Stomach (tissue), 8 donors: ENCODE measurements at regions not wholly inside any gene's neighbourhood (a gene's known extent, or its start where the extent isn't known, plus 50 kb on each side); places are given as distances from the start of the nearest gene placed in this dataset.

Experiments used
- DNase-seq, 2 donors: peaks; one replicate each; pipeline versions ENCODE4 v3.0.0 to v3.0.0-alpha.2; 2013 to 2019
- H3K27ac ChIP-seq, 5 donors: fragments of 200-600 bp in 4 of 5; sonication (generic) in 4 of 5; one replicate each; pipeline ENCODE4 v1.5.1; 2013 to 2019; ENCODE audit warnings: mild to moderate bottlenecking in 1 of 5, moderate library complexity in 1 of 5
- H3K27me3 ChIP-seq, 3 donors: fragments of 200-600 bp; sonication (generic); one replicate each; pipeline ENCODE4 v1.5.1; 2017 to 2019; ENCODE audit warnings: mixed run types in 1 of 3
- H3K36me3 ChIP-seq, 4 donors: fragments of 200-600 bp; sonication (generic); 1 replicate in 3 of 4; 2 replicates in 1 of 4; pipeline ENCODE4 v1.5.1; 2016 to 2019
- H3K4me1 ChIP-seq, 4 donors: fragments of 200-600 bp; sonication (generic); one replicate each; pipeline ENCODE4 v1.5.1; 2016 to 2019
- H3K4me3 ChIP-seq, 4 donors: fragments of 200-600 bp; sonication (generic) in 3 of 4; one replicate each; pipeline ENCODE4 v1.5.1; 2016 to 2019; ENCODE audit warnings: mild to moderate bottlenecking in 1 of 4
- H3K9me3 ChIP-seq, 4 donors: fragments of 200-600 bp; sonication (generic); one replicate each; pipeline ENCODE4 v1.5.1; 2016 to 2019
- EP300 ChIP-seq: sonication (generic); formaldehyde crosslinking; IDR thresholded peaks from one replicate; pipeline ENCODE4 v1.6.1; 2017; ENCODE audit warnings: antibody characterized with exemption
- POLR2A ChIP-seq, 4 donors: fragments of 450-650 bp; IDR thresholded peaks; one replicate each; pipeline ENCODE4 v1.6.1; 2016; ENCODE audit warnings: antibody characterized with exemption in 4 of 4, control low read depth in 2 of 4, mild to moderate bottlenecking in 1 of 4, moderate library complexity in 1 of 4
- POLR2AphosphoS5 ChIP-seq, 3 donors: sonication (generic); formaldehyde crosslinking; IDR thresholded peaks; one replicate each; pipeline ENCODE4 v1.6.1; 2016; ENCODE audit warnings: antibody characterized with exemption in 3 of 3
- WGBS, 5 donors: extraction: QIAGEN DNeasy Blood & Tissue Kit in 3 of 5; methylation state at CpG; one replicate each; pipeline versions ENCODE4 v1.1.5 to v1.1.7; 2013 to 2018; 5-methylcytosine and 5-hydroxymethylcytosine counted together
- intact Hi-C: fragments of 100-400 bp; cut with DNase I; formaldehyde crosslinking; loops from one replicate; pipeline ENCODE4 v1.15.1; 2023; ENCODE audit warnings: low total_unique reads
- TF ChIP-seq, protein P1 (sequence below), 7 experiments: fragments of 450-650 bp in 4 of 7; fragments of 200-600 bp in 3 of 7; sonication (generic) in 3 of 7; IDR thresholded peaks; one replicate each; pipeline ENCODE4 v1.5.1; 2016 to 2019; ENCODE audit warnings: antibody characterized with exemption in 7 of 7, control low read depth in 2 of 7, mild to moderate bottlenecking in 1 of 7
- donor health status: healthy with polysubstance abuse.
- donor health status: Bipolar disorder and iron deficiency.
- donor health status: healthy.

DNA sequence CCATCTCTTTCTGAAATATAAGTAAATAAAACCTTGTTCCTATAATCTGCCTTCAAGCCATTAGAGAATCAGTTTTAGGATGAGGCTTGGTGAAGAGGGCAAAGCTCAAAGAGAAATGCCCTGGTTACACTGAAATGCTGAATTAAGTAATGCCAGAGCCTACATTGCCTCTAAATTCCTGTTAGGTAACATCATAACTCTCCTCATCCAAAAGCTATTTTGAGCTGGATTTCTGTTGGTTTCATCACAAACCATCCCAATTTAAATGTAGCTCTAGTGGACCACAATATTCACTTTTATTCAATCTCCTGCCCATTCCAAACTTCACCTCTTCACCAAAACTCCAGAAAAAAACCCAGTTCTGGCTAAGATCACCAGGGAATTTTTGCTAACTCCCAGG is 1319.7 kb upstream of the TENM3 start:
- H3K4me1 ChIP-seq, result no peaks in the 10 kb centered on the region
- intact Hi-C loops, result no loop called here
- H3K9me3 ChIP-seq, result no peaks in the 10 kb centered on the region
- TF ChIP-seq, protein P1, sequence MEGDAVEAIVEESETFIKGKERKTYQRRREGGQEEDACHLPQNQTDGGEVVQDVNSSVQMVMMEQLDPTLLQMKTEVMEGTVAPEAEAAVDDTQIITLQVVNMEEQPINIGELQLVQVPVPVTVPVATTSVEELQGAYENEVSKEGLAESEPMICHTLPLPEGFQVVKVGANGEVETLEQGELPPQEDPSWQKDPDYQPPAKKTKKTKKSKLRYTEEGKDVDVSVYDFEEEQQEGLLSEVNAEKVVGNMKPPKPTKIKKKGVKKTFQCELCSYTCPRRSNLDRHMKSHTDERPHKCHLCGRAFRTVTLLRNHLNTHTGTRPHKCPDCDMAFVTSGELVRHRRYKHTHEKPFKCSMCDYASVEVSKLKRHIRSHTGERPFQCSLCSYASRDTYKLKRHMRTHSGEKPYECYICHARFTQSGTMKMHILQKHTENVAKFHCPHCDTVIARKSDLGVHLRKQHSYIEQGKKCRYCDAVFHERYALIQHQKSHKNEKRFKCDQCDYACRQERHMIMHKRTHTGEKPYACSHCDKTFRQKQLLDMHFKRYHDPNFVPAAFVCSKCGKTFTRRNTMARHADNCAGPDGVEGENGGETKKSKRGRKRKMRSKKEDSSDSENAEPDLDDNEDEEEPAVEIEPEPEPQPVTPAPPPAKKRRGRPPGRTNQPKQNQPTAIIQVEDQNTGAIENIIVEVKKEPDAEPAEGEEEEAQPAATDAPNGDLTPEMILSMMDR (IDR thresholded peaks at IDR 0.05), result no peak
- TF ChIP-seq POLR2AphosphoS5 (IDR thresholded peaks at IDR 0.05) (no peak), EP300 (no peak), POLR2A (IDR thresholded peaks at IDR 0.05) (no peak)
- H3K4me3 ChIP-seq, result no peak overlapping the region
- no peak for DNase-seq
- H3K36me3 ChIP-seq, result no peaks in the 10 kb centered on the region
- no peak overlapping the region for H3K27ac ChIP-seq
- H3K27me3 ChIP-seq, result no peaks in the 10 kb centered on the region

DNA sequence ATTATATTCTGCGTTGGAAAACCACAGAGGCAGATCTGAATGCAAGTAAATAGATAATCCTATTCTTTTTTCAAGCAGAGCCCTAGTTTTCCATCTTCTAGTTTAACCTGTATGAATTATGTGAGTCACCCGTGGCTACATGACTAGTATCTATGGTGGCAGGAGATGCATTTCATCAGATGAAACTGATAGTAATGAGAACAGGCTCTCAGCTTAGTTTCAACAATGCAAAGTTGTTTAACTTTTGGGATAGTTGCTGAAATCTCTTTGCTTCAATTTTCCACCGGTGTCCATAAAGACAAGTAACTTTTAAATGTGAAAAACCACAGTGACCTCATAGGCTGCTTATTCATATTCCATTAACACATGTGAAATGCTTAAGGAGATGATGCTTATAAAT is 1317.4 kb upstream of the TENM3 start:
- Histone ChIP-seq H3K27me3 (no peaks in the 10 kb centered on the region), H3K4me1 (no peaks in the 10 kb centered on the region), H3K9me3 (no peaks in the 10 kb centered on the region), H3K27ac (no peak overlapping the region), H3K36me3 (no peaks in the 10 kb centered on the region), H3K4me3 (no peak overlapping the region)
- intact Hi-C loops, result no loop called here
- TF ChIP-seq POLR2AphosphoS5 (IDR thresholded peaks at IDR 0.05) (no peak), EP300 (no peak), POLR2A (IDR thresholded peaks at IDR 0.05) (no peak)
- TF ChIP-seq, protein P1 (IDR thresholded peaks at IDR 0.05), result no peak
- 73 to 88% (median 81%) methylated on average over 3 of the region's 3 CpGs for WGBS, 5 donors
- no peak for DNase-seq

DNA sequence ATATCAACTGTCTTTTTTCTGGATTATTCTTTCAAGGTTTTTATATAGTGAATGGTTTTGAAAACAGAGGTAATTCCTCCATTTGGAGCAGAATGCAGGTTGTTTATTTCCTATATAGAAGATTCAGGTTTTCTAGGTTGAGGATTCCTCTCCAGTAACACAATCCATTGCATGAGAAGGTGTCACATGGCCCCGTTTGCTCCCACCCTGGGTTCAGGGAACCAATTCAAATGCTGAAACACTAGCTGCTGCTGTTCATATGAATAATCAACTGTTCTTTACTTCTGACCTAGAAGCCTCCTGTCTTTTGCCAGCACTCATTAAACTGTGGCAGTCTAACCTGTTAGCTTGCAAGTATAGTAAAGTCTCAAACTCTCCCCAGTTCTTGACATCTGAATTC is 1316.9 kb upstream of the TENM3 start:
- no peaks in the 10 kb centered on the region for H3K9me3 ChIP-seq
- H3K36me3 ChIP-seq, result no peaks in the 10 kb centered on the region
- no peaks in the 10 kb centered on the region for H3K27me3 ChIP-seq
- TF ChIP-seq POLR2A (IDR thresholded peaks at IDR 0.05) (no peak), POLR2AphosphoS5 (IDR thresholded peaks at IDR 0.05) (no peak), EP300 (no peak)
- TF ChIP-seq, protein P1 (IDR thresholded peaks at IDR 0.05), result no peak
- intact Hi-C loops, result no loop called here
- H3K4me3 ChIP-seq, result no peak overlapping the region
- no peak overlapping the region for H3K27ac ChIP-seq
- no peaks in the 10 kb centered on the region for H3K4me1 ChIP-seq
- WGBS, 5 donors, result 33 to 50% (median 45%) methylated on average over 1 of the region's 1 CpG
- DNase-seq, result no peak

DNA sequence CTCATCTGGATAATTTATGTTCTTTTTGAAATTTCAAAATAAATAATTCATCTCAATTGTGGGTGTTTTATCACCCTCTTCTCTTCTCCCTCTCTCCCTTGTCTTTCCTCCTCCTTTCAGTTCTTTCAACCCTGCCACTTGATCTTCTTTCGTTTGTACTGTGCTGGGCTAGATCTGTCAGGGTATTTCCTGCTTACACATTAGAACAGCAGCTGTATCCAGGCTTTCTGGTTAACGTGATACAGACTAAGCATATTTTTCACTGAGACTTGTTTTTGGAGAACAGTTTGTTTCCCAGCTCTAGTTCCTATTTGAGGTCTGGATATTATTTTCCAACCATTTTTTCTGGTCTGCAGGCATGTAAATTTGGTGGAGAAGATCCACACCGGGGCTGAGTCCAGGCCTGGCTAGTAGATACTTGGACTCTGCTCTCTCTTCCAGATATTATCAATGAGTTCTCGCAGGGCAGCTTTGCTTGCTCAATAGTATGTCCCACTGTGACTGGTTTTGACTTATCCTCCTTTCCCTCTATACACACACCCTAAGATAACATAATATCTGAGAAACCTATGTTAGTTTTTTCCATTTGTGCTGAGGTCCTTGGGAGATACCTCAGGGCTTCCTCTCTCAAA is 1310.7 kb upstream of the TENM3 start:
- no peak overlapping the region for H3K4me3 ChIP-seq
- TF ChIP-seq EP300, result no peak
- no peak for TF ChIP-seq POLR2AphosphoS5 (IDR thresholded peaks at IDR 0.05)
- TF ChIP-seq POLR2A (IDR thresholded peaks at IDR 0.05), result no peak
- TF ChIP-seq, protein P1 (IDR thresholded peaks at IDR 0.05), result no peak
- H3K36me3 ChIP-seq, result no peaks in the 10 kb centered on the region
- DNase-seq, result peak in 1 of 2 donors; percentile 17
- intact Hi-C loops, result no loop called here
- no peaks in the 10 kb centered on the region for H3K9me3 ChIP-seq
- H3K27ac ChIP-seq, result no peak overlapping the region
- 25 to 34% (median 32%) methylated on average over 4 of the region's 4 CpGs for WGBS, 5 donors
- no peaks in the 10 kb centered on the region for H3K27me3 ChIP-seq
- H3K4me1 ChIP-seq, result no peaks in the 10 kb centered on the region
